ENCODE measurements at regions not wholly inside any gene's neighbourhood (a gene's known extent, or its start where the extent isn't known, plus 50 kb on each side); places are given as distances from the start of the nearest gene placed in this dataset.

DNA sequence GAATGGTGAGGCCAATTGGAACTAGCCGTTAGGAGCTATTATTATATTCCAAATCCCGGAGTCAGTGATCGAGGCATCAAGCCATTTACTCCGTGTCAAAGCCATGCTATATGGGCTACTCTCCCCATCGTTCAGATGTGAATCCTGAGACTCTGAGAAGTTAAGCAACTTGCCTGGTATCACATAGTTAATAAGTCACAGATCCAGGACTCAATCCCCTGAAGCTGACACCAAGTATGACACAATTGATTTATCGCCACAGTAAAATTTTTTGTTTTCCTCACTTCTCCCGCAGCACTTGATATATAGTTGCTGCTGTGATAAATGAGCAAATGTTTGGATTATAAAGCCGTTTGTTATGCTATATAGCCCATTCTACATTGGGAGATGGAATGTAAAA, 50.8 kb upstream of the TSHZ2 start:
- TF ChIP-seq YY1 (IDR thresholded peaks at IDR 0.05) (no peak), TAF1 (conservative IDR thresholded peaks at IDR 0.05) (no peak), SP1 (IDR thresholded peaks at IDR 0.05) (no peak), REST (IDR thresholded peaks at IDR 0.05) (no peak), GABPA (IDR thresholded peaks at IDR 0.05 in 1 of 2, conservative IDR thresholded peaks at IDR 0.05 in 1 of 2) (no peak)
- TF ChIP-seq, protein P1, sequence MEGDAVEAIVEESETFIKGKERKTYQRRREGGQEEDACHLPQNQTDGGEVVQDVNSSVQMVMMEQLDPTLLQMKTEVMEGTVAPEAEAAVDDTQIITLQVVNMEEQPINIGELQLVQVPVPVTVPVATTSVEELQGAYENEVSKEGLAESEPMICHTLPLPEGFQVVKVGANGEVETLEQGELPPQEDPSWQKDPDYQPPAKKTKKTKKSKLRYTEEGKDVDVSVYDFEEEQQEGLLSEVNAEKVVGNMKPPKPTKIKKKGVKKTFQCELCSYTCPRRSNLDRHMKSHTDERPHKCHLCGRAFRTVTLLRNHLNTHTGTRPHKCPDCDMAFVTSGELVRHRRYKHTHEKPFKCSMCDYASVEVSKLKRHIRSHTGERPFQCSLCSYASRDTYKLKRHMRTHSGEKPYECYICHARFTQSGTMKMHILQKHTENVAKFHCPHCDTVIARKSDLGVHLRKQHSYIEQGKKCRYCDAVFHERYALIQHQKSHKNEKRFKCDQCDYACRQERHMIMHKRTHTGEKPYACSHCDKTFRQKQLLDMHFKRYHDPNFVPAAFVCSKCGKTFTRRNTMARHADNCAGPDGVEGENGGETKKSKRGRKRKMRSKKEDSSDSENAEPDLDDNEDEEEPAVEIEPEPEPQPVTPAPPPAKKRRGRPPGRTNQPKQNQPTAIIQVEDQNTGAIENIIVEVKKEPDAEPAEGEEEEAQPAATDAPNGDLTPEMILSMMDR (IDR thresholded peaks at IDR 0.05; ENCODE audit: low read depth, low read length, missing input control) = no peak
